ENCODE measurements at regions not wholly inside any gene's neighbourhood (a gene's known extent, or its start where the extent isn't known, plus 50 kb on each side); places are given as distances from the start of the nearest gene placed in this dataset.

DNA sequence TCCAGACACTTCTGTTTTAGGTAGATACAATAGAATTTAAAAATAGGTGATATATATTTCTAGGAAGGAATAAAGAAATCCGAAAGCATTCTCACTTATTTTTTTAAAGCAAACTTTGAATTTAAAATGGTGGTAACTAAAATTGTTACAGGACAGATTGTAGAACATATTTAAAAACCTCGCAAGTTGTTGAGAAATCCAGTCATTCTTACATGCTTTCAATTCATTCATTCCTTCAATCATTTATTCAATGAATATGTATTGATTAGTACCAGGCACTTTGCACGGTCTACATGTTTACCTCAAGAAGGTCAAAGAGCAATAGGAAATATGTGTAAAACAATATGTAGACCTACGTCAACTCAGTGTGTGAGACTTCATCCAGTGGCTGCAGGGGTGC, 189.9 kb upstream of the SNX7 start:
- Histone ChIP-seq H4K20me1 (ENCODE audit: insufficient read depth) (no peaks in the 10 kb centered on the region), H3K36me3 (ENCODE audit: insufficient read depth, low read length) (no peaks in the 10 kb centered on the region), H3K4me3 (ENCODE audit: low read length) (no peak overlapping the region), H3K9ac (ENCODE audit: low read length) (no peak overlapping the region), H3F3A (ENCODE audit: insufficient read depth, low read length, poor library complexity, severe bottlenecking) (no peaks in the 10 kb centered on the region), H3K27ac (ENCODE audit: low read length) (no peak overlapping the region), H3K9me3 (ENCODE audit: low read length) (no peaks in the 10 kb centered on the region), H3K9me2 (ENCODE audit: insufficient read depth, low read length) (no peaks in the 10 kb centered on the region), H2AFZ (ENCODE audit: low read depth, low read length) (no peak overlapping the region), H3K4me2 (ENCODE audit: low read length) (no peak overlapping the region), H3K27me3 (ENCODE audit: insufficient read depth, low read depth, low read length) (no peaks in the 10 kb centered on the region), H3K79me2 (replicated peaks; ENCODE audit: insufficient read depth, low read length) (no peaks in the 10 kb centered on the region)
- TF ChIP-seq REST (IDR thresholded peaks at IDR 0.05; ENCODE audit: borderline replicate concordance) (no peak), MXI1 (conservative IDR thresholded peaks at IDR 0.05; ENCODE audit: poor library complexity, severe bottlenecking) (no peak), RAD21 (conservative IDR thresholded peaks at IDR 0.05) (no peak), CTCF (IDR thresholded peaks at IDR 0.05; ENCODE audit: poor library complexity, severe bottlenecking) (no peak)

DNA sequence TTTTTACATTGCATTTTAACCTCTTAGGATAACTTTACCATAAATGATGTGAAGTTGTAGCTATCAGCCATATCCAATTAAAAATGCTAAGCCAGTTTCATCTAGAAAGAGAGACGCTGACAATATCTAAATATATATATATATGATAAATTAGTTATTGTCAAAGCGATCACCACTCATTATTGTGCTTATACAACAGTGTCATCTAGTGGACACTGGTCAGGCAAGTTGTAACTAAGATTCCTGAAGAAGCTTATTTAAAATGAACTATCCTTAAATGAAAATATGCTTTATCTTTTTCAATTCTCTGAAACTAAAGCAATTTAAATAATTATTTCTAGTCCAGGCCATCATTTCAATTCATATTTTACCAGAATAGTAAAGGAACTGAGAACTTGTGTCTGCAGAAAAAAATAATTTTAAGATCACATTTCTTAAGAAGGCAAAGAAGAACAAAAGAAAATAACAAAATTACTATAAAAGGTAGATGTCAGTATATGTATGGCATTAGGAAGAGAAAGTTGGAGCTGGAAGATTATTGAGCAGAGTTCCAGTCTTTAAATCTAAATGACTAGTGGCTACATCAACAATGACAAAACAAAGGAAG, 193.3 kb upstream of the SNX7 start:
- Histone ChIP-seq H3F3A (ENCODE audit: insufficient read depth, low read length, poor library complexity, severe bottlenecking) (no peaks in the 10 kb centered on the region), H3K79me2 (replicated peaks; ENCODE audit: insufficient read depth, low read length) (no peaks in the 10 kb centered on the region), H4K20me1 (ENCODE audit: insufficient read depth) (no peaks in the 10 kb centered on the region), H3K9me2 (ENCODE audit: insufficient read depth, low read length) (no peaks in the 10 kb centered on the region), H3K36me3 (ENCODE audit: insufficient read depth, low read length) (no peaks in the 10 kb centered on the region), H3K9ac (ENCODE audit: low read length) (no peak overlapping the region), H2AFZ (ENCODE audit: low read depth, low read length) (no peak overlapping the region), H3K9me3 (ENCODE audit: low read length) (no peaks in the 10 kb centered on the region), H3K4me2 (ENCODE audit: low read length) (no peak overlapping the region), H3K27me3 (ENCODE audit: insufficient read depth, low read depth, low read length) (no peaks in the 10 kb centered on the region), H3K27ac (ENCODE audit: low read length) (no peak overlapping the region), H3K4me3 (ENCODE audit: low read length) (no peak overlapping the region)
- TF ChIP-seq TAF1 (IDR thresholded peaks at IDR 0.05; ENCODE audit: low read depth), result no peak
- no peak for TF ChIP-seq REST (IDR thresholded peaks at IDR 0.05; ENCODE audit: borderline replicate concordance)
- TF ChIP-seq RAD21 (conservative IDR thresholded peaks at IDR 0.05), result peak; percentile 85
- TF ChIP-seq CTCF (IDR thresholded peaks at IDR 0.05; ENCODE audit: poor library complexity, severe bottlenecking), result peak; percentile 75
- peak; percentile 75 for TF ChIP-seq SMC3 (conservative IDR thresholded peaks at IDR 0.05; ENCODE audit: poor library complexity)
